CD14-positive monocyte (primary cell): ENCODE measurements at regions not wholly inside any gene's neighbourhood (a gene's known extent, or its start where the extent isn't known, plus 50 kb on each side); places are given as distances from the start of the nearest gene placed in this dataset.

Experiments used
- DNase-seq, 3 donors: peaks; one replicate each; pipeline ENCODE4 v3.0.0-alpha.2; 2011 to 2022
- H2AFZ ChIP-seq: 2 replicates; pipeline ENCODE4 v1.6.0; 2012; ENCODE audit warnings: mild to moderate bottlenecking, low read depth, low read length, inconsistent platforms; ENCODE audit not compliant: insufficient read depth, poor library complexity, severe bottlenecking
- H3K27ac ChIP-seq, 2 donors: 1 replicate in 1 of 2; 2 replicates in 1 of 2; pipeline ENCODE4 v1.5.1; 2012 to 2013; ENCODE audit warnings: low read length in 2 of 2, control low read depth in 1 of 2, inconsistent platforms in 1 of 2, low read depth in 1 of 2, mild to moderate bottlenecking in 1 of 2
- H3K27me3 ChIP-seq, 2 donors: one replicate each; pipeline versions ENCODE4 v1.6.0 to v1.6.1; 2011 to 2013; ENCODE audit warnings: low read length in 2 of 2; ENCODE audit not compliant: control insufficient read depth in 2 of 2, insufficient read depth in 2 of 2
- H3K36me3 ChIP-seq, 2 donors: replicated peaks in 1 of 2; 1 replicate in 1 of 2; 2 replicates in 1 of 2; pipeline versions ENCODE4 v1.5.1 to v1.6.1; 2012 to 2013; ENCODE audit warnings: low read length in 2 of 2, control low read depth in 1 of 2, inconsistent platforms in 1 of 2, mild to moderate bottlenecking in 1 of 2; ENCODE audit not compliant: insufficient read depth in 2 of 2, control insufficient read depth in 1 of 2
- H3K4me1 ChIP-seq, 2 donors: 1 replicate in 1 of 2; 2 replicates in 1 of 2; pipeline versions ENCODE4 v1.5.1 to v1.6.1; 2012 to 2013; ENCODE audit warnings: low read length in 2 of 2, control low read depth in 1 of 2, inconsistent platforms in 1 of 2, mild to moderate bottlenecking in 1 of 2, moderate library complexity in 1 of 2; ENCODE audit not compliant: insufficient read depth in 2 of 2, control insufficient read depth in 1 of 2
- H3K4me2 ChIP-seq: replicated peaks from 2 replicates; pipeline ENCODE3; 2012; ENCODE audit warnings: low read length, moderate library complexity, mild to moderate bottlenecking; ENCODE audit not compliant: poor library complexity, severe bottlenecking; ENCODE audit errors: extremely low read depth
- H3K4me3 ChIP-seq, 3 experiments: fragments of 200-600 bp in 1 of 3; sonication (generic) in 1 of 3; replicated peaks in 1 of 3; 1 replicate in 2 of 3; 2 replicates in 1 of 3; pipeline ENCODE4 v1.5.1; 2011 to 2013; ENCODE audit warnings: low read length in 3 of 3, mild to moderate bottlenecking in 3 of 3, control low read depth in 2 of 3, low read depth in 2 of 3, inconsistent platforms in 1 of 3, moderate library complexity in 1 of 3
- H3K79me2 ChIP-seq: 2 replicates; pipeline ENCODE4 v1.6.0; 2012; ENCODE audit warnings: mild to moderate bottlenecking, control low read depth, inconsistent platforms, low read length, moderate library complexity; ENCODE audit not compliant: insufficient read depth
- H3K9ac ChIP-seq: 2 replicates; pipeline ENCODE4 v1.6.0; 2017; ENCODE audit warnings: low read length, mild to moderate bottlenecking; ENCODE audit not compliant: insufficient read depth, poor library complexity, severe bottlenecking
- H3K9me3 ChIP-seq, 2 donors: replicated peaks in 1 of 2; 1 replicate in 1 of 2; 2 replicates in 1 of 2; pipeline versions ENCODE4 v1.5.1 to v1.6.1; 2012 to 2013; ENCODE audit warnings: low read length in 2 of 2, control low read depth in 1 of 2; ENCODE audit not compliant: control insufficient read depth in 1 of 2, insufficient read depth in 1 of 2
- H4K20me1 ChIP-seq: 2 replicates; pipeline ENCODE4 v1.6.0; 2012; ENCODE audit warnings: mild to moderate bottlenecking, low read length, control low read depth, moderate library complexity; ENCODE audit not compliant: insufficient read depth
- H3K27ac Mint-ChIP-seq, 7 donors: one replicate each; pipeline ENCODE4 v1.8.0; 2020; ENCODE audit warnings: mild to moderate bottlenecking in 7 of 7, mixed read lengths in 7 of 7, moderate library complexity in 6 of 7, inconsistent platforms in 2 of 7
- H3K27me3 Mint-ChIP-seq, 3 donors: one replicate each; pipeline ENCODE4 v1.8.0; 2021 to 2022; ENCODE audit warnings: low read depth in 3 of 3, mild to moderate bottlenecking in 3 of 3, mixed read lengths in 3 of 3, moderate library complexity in 3 of 3, inconsistent platforms in 1 of 3
- H3K36me3 Mint-ChIP-seq, 2 donors: one replicate each; pipeline ENCODE4 v1.8.0; 2020; ENCODE audit warnings: mixed read lengths in 2 of 2, inconsistent platforms in 1 of 2, mild to moderate bottlenecking in 1 of 2
- H3K4me1 Mint-ChIP-seq: one replicate; pipeline ENCODE4 v1.8.0; 2020; ENCODE audit warnings: mild to moderate bottlenecking, mixed read lengths
- H3K4me3 Mint-ChIP-seq, 2 donors: one replicate each; pipeline ENCODE4 v1.8.0; 2020; ENCODE audit warnings: mild to moderate bottlenecking in 2 of 2, mixed read lengths in 2 of 2, moderate library complexity in 1 of 2
- H3K9me3 Mint-ChIP-seq, 7 donors: one replicate each; pipeline ENCODE4 v1.8.0; 2020 to 2022; ENCODE audit warnings: mixed read lengths in 7 of 7, mild to moderate bottlenecking in 6 of 7, moderate library complexity in 6 of 7, inconsistent platforms in 2 of 7
- WGBS: methylation state at CpG from one replicate; pipeline ENCODE4 v1.1.5; 2013; ENCODE audit warnings: missing lambda C conversion rate; ENCODE audit not compliant: insufficient coverage; 5-methylcytosine and 5-hydroxymethylcytosine counted together
- intact Hi-C, 2 donors: fragments of 100-400 bp; cut with micrococcal nuclease; formaldehyde crosslinking; loops; one replicate each; pipeline versions ENCODE4 v1.15.0 to v1.15.1; 2023
- TF ChIP-seq, protein P1 (sequence below): fragments of 200-600 bp; IDR thresholded peaks from one replicate; pipeline ENCODE4 v1.8.0; 2022; ENCODE audit warnings: antibody characterized with exemption, mild to moderate bottlenecking

DNA sequence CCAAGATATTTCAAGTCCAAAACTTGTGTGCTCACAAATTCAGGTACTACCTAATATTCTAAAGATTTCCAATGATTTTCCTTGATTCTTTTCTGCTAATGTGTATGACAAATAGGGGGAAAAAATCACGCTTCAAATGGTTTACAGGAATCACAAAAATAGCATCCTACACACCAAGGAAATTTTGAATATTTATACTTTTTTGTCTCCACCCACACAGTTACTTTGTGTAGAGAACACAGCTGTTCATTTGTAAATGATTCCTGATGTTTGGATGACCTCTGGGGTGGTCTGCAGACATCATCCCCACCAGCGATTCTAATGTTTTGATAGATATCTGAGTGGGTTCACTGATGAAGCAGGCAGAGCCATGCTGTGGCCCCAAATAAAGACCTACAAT is 260.6 kb upstream of the NCKAP5 start:
- TF ChIP-seq, protein P1, sequence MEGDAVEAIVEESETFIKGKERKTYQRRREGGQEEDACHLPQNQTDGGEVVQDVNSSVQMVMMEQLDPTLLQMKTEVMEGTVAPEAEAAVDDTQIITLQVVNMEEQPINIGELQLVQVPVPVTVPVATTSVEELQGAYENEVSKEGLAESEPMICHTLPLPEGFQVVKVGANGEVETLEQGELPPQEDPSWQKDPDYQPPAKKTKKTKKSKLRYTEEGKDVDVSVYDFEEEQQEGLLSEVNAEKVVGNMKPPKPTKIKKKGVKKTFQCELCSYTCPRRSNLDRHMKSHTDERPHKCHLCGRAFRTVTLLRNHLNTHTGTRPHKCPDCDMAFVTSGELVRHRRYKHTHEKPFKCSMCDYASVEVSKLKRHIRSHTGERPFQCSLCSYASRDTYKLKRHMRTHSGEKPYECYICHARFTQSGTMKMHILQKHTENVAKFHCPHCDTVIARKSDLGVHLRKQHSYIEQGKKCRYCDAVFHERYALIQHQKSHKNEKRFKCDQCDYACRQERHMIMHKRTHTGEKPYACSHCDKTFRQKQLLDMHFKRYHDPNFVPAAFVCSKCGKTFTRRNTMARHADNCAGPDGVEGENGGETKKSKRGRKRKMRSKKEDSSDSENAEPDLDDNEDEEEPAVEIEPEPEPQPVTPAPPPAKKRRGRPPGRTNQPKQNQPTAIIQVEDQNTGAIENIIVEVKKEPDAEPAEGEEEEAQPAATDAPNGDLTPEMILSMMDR, result no peak
- no peak overlapping the region for H3K4me3 ChIP-seq
- Mint-ChIP-seq H3K36me3 (no peaks in the 10 kb centered on the region), H3K27me3 (peaks cover 0 to 3% (median 2%) of the 10 kb centered on the region in 3 donors), H3K27ac (no peak overlapping the region), H3K4me3 (no peak overlapping the region), H3K9me3 (peaks cover 0 to 8% (median 2%) of the 10 kb centered on the region in 7 donors), H3K4me1 (no peaks in the 10 kb centered on the region)
- no peaks in the 10 kb centered on the region for H3K9me3 ChIP-seq
- H3K79me2 ChIP-seq, result no peaks in the 10 kb centered on the region
- no peak overlapping the region for H3K9ac ChIP-seq
- H3K4me2 ChIP-seq, result no peak overlapping the region
- no peaks in the 10 kb centered on the region for H4K20me1 ChIP-seq
- DNase-seq, result no peak
- H3K4me1 ChIP-seq, result no peaks in the 10 kb centered on the region
- no peak overlapping the region for H3K27ac ChIP-seq
- H3K27me3 ChIP-seq, result no peaks in the 10 kb centered on the region
- intact Hi-C loops, result no loop called here
- H3K36me3 ChIP-seq, result no peaks in the 10 kb centered on the region
- WGBS, result no CpG with 5 or more reads among the region's 2 CpGs
- no peak overlapping the region for H2AFZ ChIP-seq

DNA sequence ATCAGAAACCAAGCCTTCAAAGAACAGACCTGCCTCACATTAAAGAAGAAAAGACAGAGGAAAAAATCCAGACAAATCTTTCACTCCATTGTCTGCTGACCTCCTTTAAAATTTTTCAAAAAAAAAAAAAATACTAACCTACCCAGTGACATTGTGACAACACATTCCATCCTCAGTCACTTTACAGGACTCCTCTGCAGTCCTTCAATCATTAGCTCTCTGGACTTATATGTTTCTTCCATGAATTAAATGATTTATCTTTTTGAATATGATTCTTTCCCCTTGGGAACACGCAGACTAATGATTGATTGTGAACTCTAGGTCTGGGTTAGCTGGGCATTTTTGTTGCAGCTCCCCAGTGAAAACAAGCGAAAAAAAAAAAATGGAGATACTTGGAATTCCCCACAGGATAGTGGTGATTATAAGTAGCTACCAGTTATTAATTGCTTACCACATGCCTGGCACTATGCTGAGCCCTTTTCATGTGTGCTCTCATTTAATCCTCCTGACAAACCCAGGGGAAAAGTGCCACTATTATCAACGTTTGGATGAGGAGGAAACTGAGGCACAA is 261.3 kb upstream of the NCKAP5 start:
- intact Hi-C loops, result no loop called here
- H3K27ac Mint-ChIP-seq, result no peak overlapping the region
- DNase-seq, result no peak
- Histone ChIP-seq H3K79me2 (no peaks in the 10 kb centered on the region), H3K27me3 (no peaks in the 10 kb centered on the region), H3K4me1 (no peaks in the 10 kb centered on the region), H3K9ac (no peak overlapping the region), H2AFZ (no peak overlapping the region), H3K27ac (no peak overlapping the region), H3K36me3 (no peaks in the 10 kb centered on the region), H3K9me3 (no peaks in the 10 kb centered on the region), H4K20me1 (no peaks in the 10 kb centered on the region), H3K4me3 (no peak overlapping the region), H3K4me2 (no peak overlapping the region)
- H3K4me1 Mint-ChIP-seq, result no peaks in the 10 kb centered on the region
- no CpG with 5 or more reads among the region's 3 CpGs for WGBS
- H3K27me3 Mint-ChIP-seq, result peaks cover 0 to 3% (median 2%) of the 10 kb centered on the region in 3 donors
- no peak overlapping the region for H3K4me3 Mint-ChIP-seq
- TF ChIP-seq, protein P1, result no peak
- H3K36me3 Mint-ChIP-seq, result no peaks in the 10 kb centered on the region
- H3K9me3 Mint-ChIP-seq, result peaks cover 0 to 8% (median 2%) of the 10 kb centered on the region in 7 donors
